ENCODE measurements at regions not wholly inside any gene's neighbourhood (a gene's known extent, or its start where the extent isn't known, plus 50 kb on each side); places are given as distances from the start of the nearest gene placed in this dataset.

DNA sequence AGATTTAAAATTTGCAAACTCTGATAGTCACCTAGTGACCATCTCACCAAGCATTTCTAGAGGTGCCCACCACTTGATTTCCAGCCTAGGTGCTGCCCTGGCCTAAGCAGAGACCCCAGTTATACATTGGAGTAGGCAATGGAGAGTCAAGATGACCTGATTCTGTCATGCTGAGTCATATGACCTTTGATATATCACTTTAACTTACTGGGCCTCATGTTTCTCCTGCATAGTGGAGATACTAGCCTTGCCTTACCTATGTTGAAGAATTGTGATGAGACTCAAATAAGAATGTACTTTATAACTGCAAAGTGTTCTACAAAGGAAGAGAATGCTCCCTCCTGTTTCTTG, 75.5 kb upstream of the XCR1 start:
- Histone ChIP-seq H3K4me2 (ENCODE audit: low read length) (no peak overlapping the region), H3K27me3 (ENCODE audit: insufficient read depth, low read length) (peaks cover 2% of the 10 kb centered on the region), H3K79me2 (ENCODE audit: insufficient read depth, low read length) (no peaks in the 10 kb centered on the region), H3K9ac (ENCODE audit: low read length) (no peak overlapping the region), H4K20me1 (ENCODE audit: insufficient read depth, low read length) (no peaks in the 10 kb centered on the region), H3K4me3 (ENCODE audit: insufficient read depth, low read depth, low read length) (no peak overlapping the region), H2AFZ (ENCODE audit: low read depth, low read length) (no peak overlapping the region), H3K27ac (ENCODE audit: low read depth, low read length) (no peak overlapping the region), H3K4me1 (ENCODE audit: insufficient read depth, low read length) (no peaks in the 10 kb centered on the region), H3K36me3 (ENCODE audit: insufficient read depth, low read length) (no peaks in the 10 kb centered on the region), H3K9me3 (ENCODE audit: insufficient read depth, low read depth, low read length) (no peaks in the 10 kb centered on the region)
- H3K27me3 Mint-ChIP-seq (ENCODE audit: low read depth, unreplicated experiment), result peaks cover 3% of the 10 kb centered on the region
- FAIRE-seq, result no peak
- peaks cover 13% of the 10 kb centered on the region for H3K4me1 Mint-ChIP-seq (ENCODE audit: low read depth, unreplicated experiment)
- no peaks in the 10 kb centered on the region for H3K36me3 Mint-ChIP-seq (ENCODE audit: low read depth, unreplicated experiment)
- H3K9me3 Mint-ChIP-seq (ENCODE audit: unreplicated experiment), result peaks cover 10% of the 10 kb centered on the region
- no peak for DNase-seq (ENCODE audit: low read depth)
- no peak overlapping the region for H3K27ac Mint-ChIP-seq (ENCODE audit: unreplicated experiment)
- H3K4me3 Mint-ChIP-seq (ENCODE audit: unreplicated experiment), result no peak overlapping the region
- no peak for TF ChIP-seq EZH2 (IDR thresholded peaks at IDR 0.05; ENCODE audit: insufficient read depth, low read length)
- TF ChIP-seq, protein P1, sequence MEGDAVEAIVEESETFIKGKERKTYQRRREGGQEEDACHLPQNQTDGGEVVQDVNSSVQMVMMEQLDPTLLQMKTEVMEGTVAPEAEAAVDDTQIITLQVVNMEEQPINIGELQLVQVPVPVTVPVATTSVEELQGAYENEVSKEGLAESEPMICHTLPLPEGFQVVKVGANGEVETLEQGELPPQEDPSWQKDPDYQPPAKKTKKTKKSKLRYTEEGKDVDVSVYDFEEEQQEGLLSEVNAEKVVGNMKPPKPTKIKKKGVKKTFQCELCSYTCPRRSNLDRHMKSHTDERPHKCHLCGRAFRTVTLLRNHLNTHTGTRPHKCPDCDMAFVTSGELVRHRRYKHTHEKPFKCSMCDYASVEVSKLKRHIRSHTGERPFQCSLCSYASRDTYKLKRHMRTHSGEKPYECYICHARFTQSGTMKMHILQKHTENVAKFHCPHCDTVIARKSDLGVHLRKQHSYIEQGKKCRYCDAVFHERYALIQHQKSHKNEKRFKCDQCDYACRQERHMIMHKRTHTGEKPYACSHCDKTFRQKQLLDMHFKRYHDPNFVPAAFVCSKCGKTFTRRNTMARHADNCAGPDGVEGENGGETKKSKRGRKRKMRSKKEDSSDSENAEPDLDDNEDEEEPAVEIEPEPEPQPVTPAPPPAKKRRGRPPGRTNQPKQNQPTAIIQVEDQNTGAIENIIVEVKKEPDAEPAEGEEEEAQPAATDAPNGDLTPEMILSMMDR (IDR thresholded peaks at IDR 0.05; ENCODE audit: insufficient read depth, low read depth, low read length), result no peak

- no peak overlapping the region for H3K27ac ChIP-seq (ENCODE audit: low read depth, low read length)
- FAIRE-seq (no peak), DNase-seq (ENCODE audit: low read depth) (no peak)
- no peak overlapping the region for H3K4me3 Mint-ChIP-seq (ENCODE audit: unreplicated experiment)
- no peak overlapping the region for H2AFZ ChIP-seq (ENCODE audit: low read depth, low read length)
- H3K4me1 Mint-ChIP-seq (ENCODE audit: low read depth, unreplicated experiment), result peaks cover 13% of the 10 kb centered on the region
- H3K4me2 ChIP-seq (ENCODE audit: low read length), result no peak overlapping the region
- no peaks in the 10 kb centered on the region for H3K27me3 ChIP-seq (ENCODE audit: insufficient read depth, low read length)
- peaks cover 10% of the 10 kb centered on the region for H3K9me3 Mint-ChIP-seq (ENCODE audit: unreplicated experiment)
- TF ChIP-seq, protein P1 (IDR thresholded peaks at IDR 0.05; ENCODE audit: insufficient read depth, low read depth, low read length), result no peak
- no peak for TF ChIP-seq EZH2 (IDR thresholded peaks at IDR 0.05; ENCODE audit: insufficient read depth, low read length)
- no peaks in the 10 kb centered on the region for H3K9me3 ChIP-seq (ENCODE audit: insufficient read depth, low read depth, low read length)
- H3K36me3 ChIP-seq (ENCODE audit: insufficient read depth, low read length), result no peaks in the 10 kb centered on the region
- no peak overlapping the region for H3K4me3 ChIP-seq (ENCODE audit: insufficient read depth, low read depth, low read length)
- H3K4me1 ChIP-seq (ENCODE audit: insufficient read depth, low read length), result no peaks in the 10 kb centered on the region
- H3K27ac Mint-ChIP-seq (ENCODE audit: unreplicated experiment), result no peak overlapping the region
- no peak overlapping the region for H3K9ac ChIP-seq (ENCODE audit: low read length)
- H3K79me2 ChIP-seq (ENCODE audit: insufficient read depth, low read length), result no peaks in the 10 kb centered on the region
- peaks cover 3% of the 10 kb centered on the region for H3K27me3 Mint-ChIP-seq (ENCODE audit: low read depth, unreplicated experiment)
- H4K20me1 ChIP-seq (ENCODE audit: insufficient read depth, low read length), result no peaks in the 10 kb centered on the region
- H3K36me3 Mint-ChIP-seq (ENCODE audit: low read depth, unreplicated experiment), result no peaks in the 10 kb centered on the region
Observed at GRCh38 chr3:46102059-46102779, 74.9 kb upstream of the XCR1 start.

DNA sequence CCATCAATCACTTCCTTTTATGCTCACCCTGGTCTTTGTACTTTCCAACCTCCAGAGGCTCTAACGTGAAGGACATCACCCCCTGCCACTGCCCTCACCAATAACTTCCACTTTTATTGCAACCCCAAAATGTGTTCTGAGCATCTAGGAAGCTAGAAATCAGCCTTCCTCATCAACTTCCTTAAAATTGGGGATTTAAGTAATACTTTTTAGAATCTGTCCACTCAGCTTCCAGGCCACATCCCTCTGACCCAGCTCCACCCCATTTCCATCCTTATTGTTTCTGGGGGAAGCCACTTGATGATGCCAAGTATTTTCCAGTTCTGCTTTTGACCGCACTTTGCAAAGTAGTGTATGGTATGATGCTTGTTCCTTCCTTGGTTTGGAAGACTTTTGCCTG, 73.5 kb upstream of the XCR1 start:
- H3K36me3 Mint-ChIP-seq (ENCODE audit: low read depth, unreplicated experiment), result no peaks in the 10 kb centered on the region
- no peaks in the 10 kb centered on the region for H3K9me3 ChIP-seq (ENCODE audit: insufficient read depth, low read depth, low read length)
- no peaks in the 10 kb centered on the region for H3K4me1 ChIP-seq (ENCODE audit: insufficient read depth, low read length)
- H3K27me3 Mint-ChIP-seq (ENCODE audit: low read depth, unreplicated experiment), result peaks cover 3% of the 10 kb centered on the region
- H3K36me3 ChIP-seq (ENCODE audit: insufficient read depth, low read length), result no peaks in the 10 kb centered on the region
- DNase-seq (ENCODE audit: low read depth) (no peak), FAIRE-seq (no peak)
- no peak for TF ChIP-seq EZH2 (IDR thresholded peaks at IDR 0.05; ENCODE audit: insufficient read depth, low read length)
- TF ChIP-seq, protein P1 (IDR thresholded peaks at IDR 0.05; ENCODE audit: insufficient read depth, low read depth, low read length), result no peak
- no peaks in the 10 kb centered on the region for H3K27me3 ChIP-seq (ENCODE audit: insufficient read depth, low read length)
- peaks cover 10% of the 10 kb centered on the region for H3K9me3 Mint-ChIP-seq (ENCODE audit: unreplicated experiment)
- no peak overlapping the region for H3K4me3 ChIP-seq (ENCODE audit: insufficient read depth, low read depth, low read length)
- H3K9ac ChIP-seq (ENCODE audit: low read length), result no peak overlapping the region
- peaks cover 13% of the 10 kb centered on the region for H3K4me1 Mint-ChIP-seq (ENCODE audit: low read depth, unreplicated experiment)
- H4K20me1 ChIP-seq (ENCODE audit: insufficient read depth, low read length), result no peaks in the 10 kb centered on the region
- no peak overlapping the region for H3K4me3 Mint-ChIP-seq (ENCODE audit: unreplicated experiment)
- no peak overlapping the region for H3K27ac Mint-ChIP-seq (ENCODE audit: unreplicated experiment)
- H3K79me2 ChIP-seq (ENCODE audit: insufficient read depth, low read length), result no peaks in the 10 kb centered on the region
- no peak overlapping the region for H3K27ac ChIP-seq (ENCODE audit: low read depth, low read length)
- no peak overlapping the region for H3K4me2 ChIP-seq (ENCODE audit: low read length)
- H2AFZ ChIP-seq (ENCODE audit: low read depth, low read length), result no peak overlapping the region

All from astrocyte (in vitro differentiated cells and primary cell).